IPS DF 6.9 (cell line): ENCODE measurements at regions not wholly inside any gene's neighbourhood (a gene's known extent, or its start where the extent isn't known, plus 50 kb on each side); places are given as distances from the start of the nearest gene placed in this dataset.
"Not testable (repeated sequence)": the region's sequence is repeated elsewhere in the genome, so short reads cannot be mapped to it uniquely, and the experiment has no call there.

ENCODE experiments used
- DNase-seq: peaks from one replicate; pipeline ENCODE4 v3.0.0-alpha.2; 2013; ENCODE audit warnings: low read depth, low spot score
- H3K27ac ChIP-seq: one replicate; pipeline ENCODE4 v1.5.1; 2013; ENCODE audit warnings: low read length, control low read depth
- H3K27me3 ChIP-seq: 2 replicates; pipeline ENCODE4 v1.6.1; 2013; ENCODE audit warnings: mild to moderate bottlenecking, low read length; ENCODE audit not compliant: control insufficient read depth, insufficient read depth
- H3K36me3 ChIP-seq: 2 replicates; pipeline ENCODE4 v1.6.1; 2013; ENCODE audit warnings: low read length; ENCODE audit not compliant: control insufficient read depth, insufficient read depth
- H3K4me1 ChIP-seq: 2 replicates; pipeline ENCODE4 v1.6.1; 2013; ENCODE audit warnings: low read length; ENCODE audit not compliant: control insufficient read depth, insufficient read depth
- H3K4me3 ChIP-seq: 2 replicates; pipeline ENCODE4 v1.5.1; 2013; ENCODE audit warnings: mild to moderate bottlenecking, low read length
- H3K9me3 ChIP-seq: 2 replicates; pipeline ENCODE4 v1.6.1; 2013; ENCODE audit warnings: low read length, inconsistent platforms; ENCODE audit not compliant: control insufficient read depth, insufficient read depth
- WGBS: extraction: QIAGEN DNeasy Blood & Tissue Kit; methylation state at CpG from one replicate; pipeline ENCODE4 v1.1.7; 2013; ENCODE audit warnings: mixed read lengths, missing lambda C conversion rate; ENCODE audit not compliant: insufficient read length, insufficient coverage; 5-methylcytosine and 5-hydroxymethylcytosine counted together

- no peak overlapping the region; the same call in 1 of the 2 replicates for H3K4me3 ChIP-seq
- no peaks in the 10 kb centered on the region for H3K36me3 ChIP-seq
- DNase-seq: no peak
- H3K4me1 ChIP-seq: peaks cover 3% of the 10 kb centered on the region
- H3K27me3 ChIP-seq: no peaks in the 10 kb centered on the region
- no peaks in the 10 kb centered on the region for H3K9me3 ChIP-seq
- H3K27ac ChIP-seq: no peak overlapping the region
- no CpG with 5 or more reads among the region's 1 CpG for WGBS
Observed at GRCh38 chr12:19665121-19665900, 226.0 kb downstream of the AEBP2 start.

DNA sequence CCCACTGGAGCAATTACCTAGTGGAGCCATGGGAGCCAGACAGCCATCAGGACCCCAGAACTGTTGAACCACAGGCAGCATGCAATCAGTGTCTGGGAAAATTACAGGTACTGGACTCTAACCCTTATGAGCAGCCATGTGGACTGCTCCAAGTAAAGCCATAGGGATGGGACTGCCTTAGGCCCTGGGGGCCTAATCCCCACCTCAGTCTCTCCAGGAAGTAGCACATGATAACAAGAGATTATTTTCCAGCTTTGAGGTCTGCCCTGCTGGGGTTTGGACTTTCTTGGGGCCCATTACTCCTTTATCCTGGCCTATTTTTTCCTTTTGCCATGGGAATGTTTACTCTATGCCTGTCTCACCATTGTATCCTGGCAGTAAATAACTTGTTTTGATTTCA is 226.8 kb downstream of the AEBP2 start:
- Histone ChIP-seq H3K36me3 (no peaks in the 10 kb centered on the region), H3K9me3 (no peaks in the 10 kb centered on the region), H3K27me3 (no peaks in the 10 kb centered on the region), H3K4me3 (no peak overlapping the region), H3K27ac (no peak overlapping the region), H3K4me1 (peaks cover 1% of the 10 kb centered on the region)
- no peak for DNase-seq

DNA sequence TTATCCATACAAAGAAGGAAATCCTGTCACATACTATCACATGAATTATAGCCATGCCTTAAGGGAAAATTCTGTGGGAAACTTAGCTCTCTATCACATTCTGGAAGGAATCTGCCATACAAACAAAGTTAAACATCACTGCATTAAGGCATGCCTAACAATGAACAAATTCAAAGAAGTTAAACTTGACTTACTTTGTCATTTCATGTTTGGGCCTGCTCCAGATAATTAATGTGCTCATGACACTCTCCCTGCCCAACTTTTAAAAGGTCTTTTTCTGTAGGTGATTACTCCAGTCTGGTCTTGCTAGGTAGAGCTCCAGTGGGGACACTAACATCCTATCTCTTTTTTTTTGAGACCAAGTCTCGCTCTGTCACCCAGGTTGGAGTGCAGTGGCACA is 230.5 kb downstream of the AEBP2 start:
- no peak overlapping the region for H3K27ac ChIP-seq
- no peak for DNase-seq
- WGBS: no CpG with 5 or more reads among the region's 1 CpG
- no peaks in the 10 kb centered on the region for H3K36me3 ChIP-seq
- no peaks in the 10 kb centered on the region for H3K9me3 ChIP-seq
- no peaks in the 10 kb centered on the region for H3K27me3 ChIP-seq
- H3K4me1 ChIP-seq: no peaks in the 10 kb centered on the region
- H3K4me3 ChIP-seq: no peak overlapping the region

DNA sequence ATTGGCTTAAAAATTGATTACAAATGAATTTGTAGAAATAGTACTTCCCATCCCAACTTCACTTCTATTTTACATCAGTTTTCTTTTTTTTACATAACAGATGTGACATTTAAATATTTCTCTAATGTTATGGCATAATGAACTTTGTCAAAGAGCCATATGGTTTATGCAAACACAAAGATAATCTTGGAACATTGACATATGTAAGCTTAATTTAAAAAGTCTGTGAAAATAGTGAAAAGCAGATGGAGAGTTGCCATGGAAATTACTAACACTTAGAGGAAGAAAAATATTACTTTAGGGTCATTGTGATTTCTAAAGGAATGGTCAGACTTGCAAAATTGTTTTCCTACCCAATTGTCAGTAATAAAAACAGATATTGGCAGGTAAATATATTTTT is 232.4 kb downstream of the AEBP2 start:
- H3K36me3 ChIP-seq: no peaks in the 10 kb centered on the region
- no peaks in the 10 kb centered on the region for H3K9me3 ChIP-seq
- no peaks in the 10 kb centered on the region for H3K27me3 ChIP-seq
- DNase-seq: no peak
- H3K27ac ChIP-seq: no peak overlapping the region
- no peak overlapping the region for H3K4me3 ChIP-seq
- no peaks in the 10 kb centered on the region for H3K4me1 ChIP-seq

DNA sequence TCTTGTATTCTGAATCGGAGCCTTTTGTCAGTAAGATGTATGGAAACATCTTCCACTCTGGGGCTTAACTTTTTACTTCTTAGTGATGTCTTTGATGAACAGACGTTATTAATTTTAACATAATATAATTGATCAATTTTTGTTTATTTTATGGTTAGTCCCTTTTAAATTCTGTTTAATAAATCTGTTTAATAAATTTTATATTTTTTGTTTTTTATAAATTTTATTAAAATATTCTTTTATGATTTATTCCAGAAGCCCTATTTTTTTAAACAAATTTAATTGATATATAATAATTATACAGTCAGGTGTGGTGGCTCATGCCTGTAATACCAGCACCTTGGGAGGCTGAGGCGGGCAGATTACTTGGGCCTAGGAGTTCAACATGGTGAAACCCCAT is 235.1 kb downstream of the AEBP2 start:
- WGBS: no CpG with 5 or more reads among the region's 3 CpGs
- Histone ChIP-seq H3K36me3 (no peaks in the 10 kb centered on the region), H3K27ac (no peak overlapping the region), H3K4me3 (no peak overlapping the region), H3K9me3 (no peaks in the 10 kb centered on the region), H3K27me3 (no peaks in the 10 kb centered on the region), H3K4me1 (no peaks in the 10 kb centered on the region)
- DNase-seq: no peak

GRCh38 chr12:19675361-19675760 is 236.1 kb downstream of the AEBP2 start:
- Histone ChIP-seq H3K36me3 (no peaks in the 10 kb centered on the region), H3K4me1 (no peaks in the 10 kb centered on the region), H3K4me3 (no peak overlapping the region), H3K27ac (no peak overlapping the region), H3K27me3 (no peaks in the 10 kb centered on the region), H3K9me3 (no peaks in the 10 kb centered on the region)
- no CpG with 5 or more reads among the region's 2 CpGs for WGBS
- DNase-seq: no peak

- not testable (repeated sequence) for H3K9me3 ChIP-seq, H3K27me3 ChIP-seq, H3K27ac ChIP-seq, H3K4me3 ChIP-seq, DNase-seq, H3K4me1 ChIP-seq, H3K36me3 ChIP-seq
- WGBS: no CpG with 5 or more reads among the region's 3 CpGs
Observed at GRCh38 chr12:19678501-19678900, 239.2 kb downstream of the AEBP2 start.

GRCh38 chr12:19681007-19681406 is 241.7 kb downstream of the AEBP2 start:
- DNase-seq: no peak
- H3K4me1 ChIP-seq: no peaks in the 10 kb centered on the region

GRCh38 chr12:19683178-19683927 is 244.1 kb downstream of the AEBP2 start:
- WGBS: no CpG with 5 or more reads among the region's 7 CpGs
- H3K4me1 ChIP-seq: no peaks in the 10 kb centered on the region
- no peak overlapping the region for H3K4me3 ChIP-seq
- no peaks in the 10 kb centered on the region for H3K27me3 ChIP-seq
- H3K36me3 ChIP-seq: no peaks in the 10 kb centered on the region
- H3K27ac ChIP-seq: no peak overlapping the region
- no peak for DNase-seq
- H3K9me3 ChIP-seq: no peaks in the 10 kb centered on the region

More at GRCh38 chr12:19681007-19681406, 241.7 kb downstream of the AEBP2 start:
- WGBS: no CpG with 5 or more reads among the region's 3 CpGs
- Histone ChIP-seq H3K9me3 (no peaks in the 10 kb centered on the region), H3K27ac (no peak overlapping the region), H3K4me3 (no peak overlapping the region), H3K36me3 (no peaks in the 10 kb centered on the region), H3K27me3 (no peaks in the 10 kb centered on the region)

DNA sequence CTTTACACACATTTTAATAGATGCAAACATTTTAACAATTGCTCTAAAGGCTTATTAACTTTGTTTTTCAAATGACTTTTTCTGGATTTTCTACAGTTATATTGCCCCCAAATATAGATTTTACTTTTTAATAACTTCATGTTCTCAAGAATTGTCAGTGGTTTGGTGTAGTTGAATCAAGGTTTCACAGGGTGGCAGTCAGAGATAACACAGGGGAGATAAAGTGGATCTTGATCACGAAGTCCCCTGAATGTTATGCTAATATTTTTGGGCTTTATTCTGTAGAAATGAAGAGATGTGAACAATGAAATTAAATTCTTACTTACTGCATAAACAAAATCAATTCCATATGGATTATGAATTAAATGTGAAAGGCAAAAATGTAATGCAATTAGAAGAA is 248.1 kb downstream of the AEBP2 start:
- Histone ChIP-seq H3K4me3 (no peak overlapping the region), H3K9me3 (no peaks in the 10 kb centered on the region), H3K27ac (no peak overlapping the region), H3K36me3 (no peaks in the 10 kb centered on the region), H3K27me3 (no peaks in the 10 kb centered on the region), H3K4me1 (no peaks in the 10 kb centered on the region)
- WGBS: no CpG with 5 or more reads among the region's 1 CpG
- no peak for DNase-seq

- H3K36me3 ChIP-seq: no peaks in the 10 kb centered on the region
- H3K4me1 ChIP-seq: no peaks in the 10 kb centered on the region
- no peak overlapping the region for H3K4me3 ChIP-seq
- H3K9me3 ChIP-seq: no peaks in the 10 kb centered on the region
- WGBS: no CpG with 5 or more reads among the region's 1 CpG
- DNase-seq: no peak
- no peak overlapping the region for H3K27ac ChIP-seq
- H3K27me3 ChIP-seq: no peaks in the 10 kb centered on the region
Observed at GRCh38 chr12:19688532-19688931, 249.2 kb downstream of the AEBP2 start.
